ENCODE measurements at regions not wholly inside any gene's neighbourhood (a gene's known extent, or its start where the extent isn't known, plus 50 kb on each side); places are given as distances from the start of the nearest gene placed in this dataset.

- dilution Hi-C loops (cut with MboI; ENCODE audit: extremely low pct_ligation_motif_present, low sequenced_read_pairs) = no loop called here
- H3K4me1 ChIP-seq (ENCODE audit: control insufficient read depth, extremely low read depth, insufficient read depth, low read length) = no peaks in the 10 kb centered on the region
Observed at GRCh38 chr3:18828637-18829036, 319.7 kb upstream of the KCNH8 start.

GRCh38 chr3:18827664-18828063 is 320.6 kb upstream of the KCNH8 start:
- no peak for FAIRE-seq
- H3K4me2 ChIP-seq (ENCODE audit: control insufficient read depth, extremely low read depth, insufficient read depth, low read depth, low read length) = no peak overlapping the region
- no peaks in the 10 kb centered on the region for H3K9me1 ChIP-seq (ENCODE audit: control insufficient read depth, extremely low read depth, insufficient read depth, low read length)
- H3K9ac ChIP-seq (ENCODE audit: control insufficient read depth, extremely low read depth, insufficient read depth, low read length) = no peak overlapping the region
- TF ChIP-seq EZH2 (IDR thresholded peaks at IDR 0.05; ENCODE audit: low read length) (no peak), CTCF (optimal IDR thresholded peaks at IDR 0.05 in 1 of 3, IDR thresholded peaks at IDR 0.05 in 1 of 3, conservative IDR thresholded peaks at IDR 0.05 in 1 of 3; ENCODE audit: extremely low read depth in 1 of 3, insufficient read depth in 2 of 3, low read length in 3 of 3) (no peak)
- H3K4me1 ChIP-seq (ENCODE audit: control insufficient read depth, extremely low read depth, insufficient read depth, low read length) = no peaks in the 10 kb centered on the region
- H3K36me3 ChIP-seq (ENCODE audit: control insufficient read depth in 2 of 2, extremely low read depth in 1 of 2, insufficient read depth in 2 of 2, low read length in 2 of 2) = no peaks in the 10 kb centered on the region
- H4K20me1 ChIP-seq (ENCODE audit: control insufficient read depth, extremely low read depth, insufficient read depth, low read length) = no peaks in the 10 kb centered on the region
- dilution Hi-C loops (cut with MboI; ENCODE audit: extremely low pct_ligation_motif_present, low sequenced_read_pairs) = no loop called here
- H2AFZ ChIP-seq (ENCODE audit: control insufficient read depth, low read length) = no peak overlapping the region
- H3K9me3 ChIP-seq (ENCODE audit: control insufficient read depth, low read depth, low read length) = no peaks in the 10 kb centered on the region
- H3K4me3 ChIP-seq (ENCODE audit: control insufficient read depth in 2 of 3, extremely low read depth in 1 of 3, insufficient read depth in 2 of 3, low read depth in 1 of 3, low read length in 3 of 3) = no peak overlapping the region
- no peak overlapping the region for H3K27ac ChIP-seq (ENCODE audit: control insufficient read depth, insufficient read depth, low read length)
- no peak for DNase-seq (ENCODE audit: low read depth, low spot score)
- H3K79me2 ChIP-seq (ENCODE audit: control insufficient read depth, insufficient read depth, low read length) = no peaks in the 10 kb centered on the region
- no peaks in the 10 kb centered on the region for H3K27me3 ChIP-seq (ENCODE audit: control insufficient read depth, extremely low read depth, insufficient read depth, low read length)

More at GRCh38 chr3:18828637-18829036, 319.7 kb upstream of the KCNH8 start:
- Histone ChIP-seq H3K27ac (ENCODE audit: control insufficient read depth, insufficient read depth, low read length) (no peak overlapping the region), H2AFZ (ENCODE audit: control insufficient read depth, low read length) (no peak overlapping the region), H3K36me3 (ENCODE audit: control insufficient read depth in 2 of 2, extremely low read depth in 1 of 2, insufficient read depth in 2 of 2, low read length in 2 of 2) (no peaks in the 10 kb centered on the region), H3K9ac (ENCODE audit: control insufficient read depth, extremely low read depth, insufficient read depth, low read length) (no peak overlapping the region), H3K27me3 (ENCODE audit: control insufficient read depth, extremely low read depth, insufficient read depth, low read length) (no peaks in the 10 kb centered on the region), H3K4me3 (ENCODE audit: control insufficient read depth in 2 of 3, extremely low read depth in 1 of 3, insufficient read depth in 2 of 3, low read depth in 1 of 3, low read length in 3 of 3) (no peak overlapping the region), H3K9me3 (ENCODE audit: control insufficient read depth, low read depth, low read length) (no peaks in the 10 kb centered on the region), H3K4me2 (ENCODE audit: control insufficient read depth, extremely low read depth, insufficient read depth, low read depth, low read length) (no peak overlapping the region), H3K79me2 (ENCODE audit: control insufficient read depth, insufficient read depth, low read length) (no peaks in the 10 kb centered on the region), H4K20me1 (ENCODE audit: control insufficient read depth, extremely low read depth, insufficient read depth, low read length) (no peaks in the 10 kb centered on the region), H3K9me1 (ENCODE audit: control insufficient read depth, extremely low read depth, insufficient read depth, low read length) (no peaks in the 10 kb centered on the region)
- no peak for TF ChIP-seq CTCF (optimal IDR thresholded peaks at IDR 0.05 in 1 of 3, IDR thresholded peaks at IDR 0.05 in 1 of 3, conservative IDR thresholded peaks at IDR 0.05 in 1 of 3; ENCODE audit: extremely low read depth in 1 of 3, insufficient read depth in 2 of 3, low read length in 3 of 3)
- TF ChIP-seq EZH2 (IDR thresholded peaks at IDR 0.05; ENCODE audit: low read length) = no peak
- DNase-seq (ENCODE audit: low read depth, low spot score) = no peak
- no peak for FAIRE-seq

All from keratinocyte (primary cell).